Vagina (tissue), 2 donors: ENCODE measurements at regions not wholly inside any gene's neighbourhood (a gene's known extent, or its start where the extent isn't known, plus 50 kb on each side); places are given as distances from the start of the nearest gene placed in this dataset.

ENCODE experiments used
- POLR2A ChIP-seq, 2 donors: fragments of 450-650 bp; IDR thresholded peaks; one replicate each; pipeline ENCODE4 v1.6.1; 2017; ENCODE audit warnings: antibody characterized with exemption in 2 of 2, mild to moderate bottlenecking in 2 of 2, moderate library complexity in 2 of 2
- POLR2AphosphoS5 ChIP-seq, 2 donors: sonication (generic); formaldehyde crosslinking; IDR thresholded peaks; one replicate each; pipeline ENCODE4 v1.9.0; 2017; ENCODE audit warnings: antibody characterized with exemption in 2 of 2, mild to moderate bottlenecking in 2 of 2, low read depth in 1 of 2; ENCODE audit not compliant: insufficient read depth in 1 of 2
- TF ChIP-seq, protein P1 (sequence below), 3 experiments: fragments of 450-650 bp in 2 of 3; fragments of 200-600 bp in 1 of 3; sonication (generic) in 1 of 3; IDR thresholded peaks; one replicate each; pipeline ENCODE4 v1.5.1; 2017 to 2019; ENCODE audit warnings: antibody characterized with exemption in 3 of 3, mild to moderate bottlenecking in 2 of 3, moderate library complexity in 2 of 3

- TF ChIP-seq POLR2AphosphoS5 (IDR thresholded peaks at IDR 0.05; ENCODE audit: insufficient read depth in 1 of 2, low read depth in 1 of 2) (no peak), POLR2A (IDR thresholded peaks at IDR 0.05) (no peak)
- TF ChIP-seq, protein P1, sequence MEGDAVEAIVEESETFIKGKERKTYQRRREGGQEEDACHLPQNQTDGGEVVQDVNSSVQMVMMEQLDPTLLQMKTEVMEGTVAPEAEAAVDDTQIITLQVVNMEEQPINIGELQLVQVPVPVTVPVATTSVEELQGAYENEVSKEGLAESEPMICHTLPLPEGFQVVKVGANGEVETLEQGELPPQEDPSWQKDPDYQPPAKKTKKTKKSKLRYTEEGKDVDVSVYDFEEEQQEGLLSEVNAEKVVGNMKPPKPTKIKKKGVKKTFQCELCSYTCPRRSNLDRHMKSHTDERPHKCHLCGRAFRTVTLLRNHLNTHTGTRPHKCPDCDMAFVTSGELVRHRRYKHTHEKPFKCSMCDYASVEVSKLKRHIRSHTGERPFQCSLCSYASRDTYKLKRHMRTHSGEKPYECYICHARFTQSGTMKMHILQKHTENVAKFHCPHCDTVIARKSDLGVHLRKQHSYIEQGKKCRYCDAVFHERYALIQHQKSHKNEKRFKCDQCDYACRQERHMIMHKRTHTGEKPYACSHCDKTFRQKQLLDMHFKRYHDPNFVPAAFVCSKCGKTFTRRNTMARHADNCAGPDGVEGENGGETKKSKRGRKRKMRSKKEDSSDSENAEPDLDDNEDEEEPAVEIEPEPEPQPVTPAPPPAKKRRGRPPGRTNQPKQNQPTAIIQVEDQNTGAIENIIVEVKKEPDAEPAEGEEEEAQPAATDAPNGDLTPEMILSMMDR (IDR thresholded peaks at IDR 0.05) = no peak
These were observed 305.4 kb downstream of the MAF start for GRCh38 chr16:79295162-79295561.
